ENCODE measurements at regions not wholly inside any gene's neighbourhood (a gene's known extent, or its start where the extent isn't known, plus 50 kb on each side); places are given as distances from the start of the nearest gene placed in this dataset.

DNA sequence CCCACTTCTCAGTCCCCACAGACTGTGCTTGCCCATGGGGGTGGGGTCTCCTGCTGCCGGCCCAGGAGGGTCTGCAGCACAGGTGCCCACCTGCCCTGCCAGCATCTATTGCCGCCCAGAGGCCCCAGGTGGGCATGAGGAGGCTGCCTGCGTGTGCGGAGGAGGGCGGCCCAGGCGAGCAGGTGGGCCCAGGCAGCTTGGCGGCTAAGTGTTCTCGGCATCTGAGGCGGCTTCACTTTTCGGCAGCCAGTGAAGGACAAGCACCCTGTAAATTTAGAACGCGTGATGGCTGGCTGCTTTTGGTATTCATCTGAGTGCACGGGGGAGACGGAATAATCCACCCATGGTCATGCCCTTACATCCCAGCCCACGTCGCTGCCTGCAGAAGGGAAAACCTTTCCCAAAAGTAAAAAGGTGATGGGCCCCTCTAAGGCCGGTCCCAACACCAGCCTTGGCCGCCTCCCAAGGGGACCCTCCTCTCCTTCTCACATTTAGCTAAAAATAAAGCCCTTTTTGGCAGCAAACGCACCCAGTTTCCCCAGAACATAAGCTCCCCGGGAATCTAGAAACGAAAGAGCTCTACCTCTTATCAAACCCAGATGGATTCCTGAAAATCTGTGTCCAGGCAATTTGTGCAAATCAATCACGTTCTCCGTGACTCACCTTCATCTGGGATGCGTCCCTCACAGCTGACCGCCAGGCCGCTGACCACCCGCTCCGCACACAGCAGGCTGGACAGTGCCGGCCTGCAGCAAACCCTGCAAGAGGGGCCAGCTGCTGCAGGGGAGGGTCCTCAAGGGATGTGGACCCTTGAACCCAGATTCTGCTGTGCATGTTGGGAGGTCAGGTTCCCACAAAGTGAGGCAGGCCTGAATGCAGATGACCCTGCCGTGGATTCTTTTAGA lies 79.4 kb downstream of the RBFOX3 start:
- DNase-seq (ENCODE audit: low spot score) (no peak), ATAC-seq (no peak)
- Mint-ChIP-seq H3K9me3 (no peaks in the 10 kb centered on the region), H3K4me3 (no peak overlapping the region), H3K36me3 (no peaks in the 10 kb centered on the region), H3K27me3 (ENCODE audit: low read depth) (no peaks in the 10 kb centered on the region; the same call in 1 of the 2 replicates), H3K27ac (0 out of 2 replicates have a peak overlapping the region, but pooled peaks have one; percentile 23), H3K4me1 (peaks cover 30% of the 10 kb centered on the region)
- ChIA-PET POLR2A (no interaction called here), CTCF (interaction anchor here (1.4 kb wide), 1 partner anchor 171 kb away, joined by 4 read pairs; no protein-coding TSS in a partner anchor)
- TF ChIP-seq, protein P1, sequence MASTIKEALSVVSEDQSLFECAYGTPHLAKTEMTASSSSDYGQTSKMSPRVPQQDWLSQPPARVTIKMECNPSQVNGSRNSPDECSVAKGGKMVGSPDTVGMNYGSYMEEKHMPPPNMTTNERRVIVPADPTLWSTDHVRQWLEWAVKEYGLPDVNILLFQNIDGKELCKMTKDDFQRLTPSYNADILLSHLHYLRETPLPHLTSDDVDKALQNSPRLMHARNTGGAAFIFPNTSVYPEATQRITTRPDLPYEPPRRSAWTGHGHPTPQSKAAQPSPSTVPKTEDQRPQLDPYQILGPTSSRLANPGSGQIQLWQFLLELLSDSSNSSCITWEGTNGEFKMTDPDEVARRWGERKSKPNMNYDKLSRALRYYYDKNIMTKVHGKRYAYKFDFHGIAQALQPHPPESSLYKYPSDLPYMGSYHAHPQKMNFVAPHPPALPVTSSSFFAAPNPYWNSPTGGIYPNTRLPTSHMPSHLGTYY (CRISPR knock-in tag; IDR thresholded peaks at IDR 0.05): no peak
- TF ChIP-seq, protein P2, sequence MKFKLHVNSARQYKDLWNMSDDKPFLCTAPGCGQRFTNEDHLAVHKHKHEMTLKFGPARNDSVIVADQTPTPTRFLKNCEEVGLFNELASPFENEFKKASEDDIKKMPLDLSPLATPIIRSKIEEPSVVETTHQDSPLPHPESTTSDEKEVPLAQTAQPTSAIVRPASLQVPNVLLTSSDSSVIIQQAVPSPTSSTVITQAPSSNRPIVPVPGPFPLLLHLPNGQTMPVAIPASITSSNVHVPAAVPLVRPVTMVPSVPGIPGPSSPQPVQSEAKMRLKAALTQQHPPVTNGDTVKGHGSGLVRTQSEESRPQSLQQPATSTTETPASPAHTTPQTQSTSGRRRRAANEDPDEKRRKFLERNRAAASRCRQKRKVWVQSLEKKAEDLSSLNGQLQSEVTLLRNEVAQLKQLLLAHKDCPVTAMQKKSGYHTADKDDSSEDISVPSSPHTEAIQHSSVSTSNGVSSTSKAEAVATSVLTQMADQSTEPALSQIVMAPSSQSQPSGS (CRISPR knock-in tag; IDR thresholded peaks at IDR 0.05; ENCODE audit: borderline replicate concordance, low read depth): no peak
- TF ChIP-seq, protein P3, sequence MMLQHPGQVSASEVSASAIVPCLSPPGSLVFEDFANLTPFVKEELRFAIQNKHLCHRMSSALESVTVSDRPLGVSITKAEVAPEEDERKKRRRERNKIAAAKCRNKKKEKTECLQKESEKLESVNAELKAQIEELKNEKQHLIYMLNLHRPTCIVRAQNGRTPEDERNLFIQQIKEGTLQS (CRISPR knock-in tag; conservative IDR thresholded peaks at IDR 0.05): no peak
- TF ChIP-seq ZNF263 (CRISPR knock-in tag; IDR thresholded peaks at IDR 0.05; ENCODE audit: low read depth): no peak
- no peak for TF ChIP-seq NR1H2 (CRISPR knock-in tag; IDR thresholded peaks at IDR 0.05)
- TF ChIP-seq, protein P4, sequence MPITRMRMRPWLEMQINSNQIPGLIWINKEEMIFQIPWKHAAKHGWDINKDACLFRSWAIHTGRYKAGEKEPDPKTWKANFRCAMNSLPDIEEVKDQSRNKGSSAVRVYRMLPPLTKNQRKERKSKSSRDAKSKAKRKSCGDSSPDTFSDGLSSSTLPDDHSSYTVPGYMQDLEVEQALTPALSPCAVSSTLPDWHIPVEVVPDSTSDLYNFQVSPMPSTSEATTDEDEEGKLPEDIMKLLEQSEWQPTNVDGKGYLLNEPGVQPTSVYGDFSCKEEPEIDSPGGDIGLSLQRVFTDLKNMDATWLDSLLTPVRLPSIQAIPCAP (CRISPR knock-in tag; IDR thresholded peaks at IDR 0.05): no peak
- TF ChIP-seq ZBTB21 (CRISPR knock-in tag; IDR thresholded peaks at IDR 0.05; ENCODE audit: borderline replicate concordance): no peak
- TF ChIP-seq, protein P5, sequence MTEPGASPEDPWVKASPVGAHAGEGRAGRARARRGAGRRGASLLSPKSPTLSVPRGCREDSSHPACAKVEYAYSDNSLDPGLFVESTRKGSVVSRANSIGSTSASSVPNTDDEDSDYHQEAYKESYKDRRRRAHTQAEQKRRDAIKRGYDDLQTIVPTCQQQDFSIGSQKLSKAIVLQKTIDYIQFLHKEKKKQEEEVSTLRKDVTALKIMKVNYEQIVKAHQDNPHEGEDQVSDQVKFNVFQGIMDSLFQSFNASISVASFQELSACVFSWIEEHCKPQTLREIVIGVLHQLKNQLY (CRISPR knock-in tag; IDR thresholded peaks at IDR 0.05): no peak
- TF ChIP-seq, protein P6, sequence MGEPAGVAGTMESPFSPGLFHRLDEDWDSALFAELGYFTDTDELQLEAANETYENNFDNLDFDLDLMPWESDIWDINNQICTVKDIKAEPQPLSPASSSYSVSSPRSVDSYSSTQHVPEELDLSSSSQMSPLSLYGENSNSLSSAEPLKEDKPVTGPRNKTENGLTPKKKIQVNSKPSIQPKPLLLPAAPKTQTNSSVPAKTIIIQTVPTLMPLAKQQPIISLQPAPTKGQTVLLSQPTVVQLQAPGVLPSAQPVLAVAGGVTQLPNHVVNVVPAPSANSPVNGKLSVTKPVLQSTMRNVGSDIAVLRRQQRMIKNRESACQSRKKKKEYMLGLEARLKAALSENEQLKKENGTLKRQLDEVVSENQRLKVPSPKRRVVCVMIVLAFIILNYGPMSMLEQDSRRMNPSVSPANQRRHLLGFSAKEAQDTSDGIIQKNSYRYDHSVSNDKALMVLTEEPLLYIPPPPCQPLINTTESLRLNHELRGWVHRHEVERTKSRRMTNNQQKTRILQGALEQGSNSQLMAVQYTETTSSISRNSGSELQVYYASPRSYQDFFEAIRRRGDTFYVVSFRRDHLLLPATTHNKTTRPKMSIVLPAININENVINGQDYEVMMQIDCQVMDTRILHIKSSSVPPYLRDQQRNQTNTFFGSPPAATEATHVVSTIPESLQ (CRISPR knock-in tag; IDR thresholded peaks at IDR 0.05): no peak
- TF ChIP-seq, protein P7, sequence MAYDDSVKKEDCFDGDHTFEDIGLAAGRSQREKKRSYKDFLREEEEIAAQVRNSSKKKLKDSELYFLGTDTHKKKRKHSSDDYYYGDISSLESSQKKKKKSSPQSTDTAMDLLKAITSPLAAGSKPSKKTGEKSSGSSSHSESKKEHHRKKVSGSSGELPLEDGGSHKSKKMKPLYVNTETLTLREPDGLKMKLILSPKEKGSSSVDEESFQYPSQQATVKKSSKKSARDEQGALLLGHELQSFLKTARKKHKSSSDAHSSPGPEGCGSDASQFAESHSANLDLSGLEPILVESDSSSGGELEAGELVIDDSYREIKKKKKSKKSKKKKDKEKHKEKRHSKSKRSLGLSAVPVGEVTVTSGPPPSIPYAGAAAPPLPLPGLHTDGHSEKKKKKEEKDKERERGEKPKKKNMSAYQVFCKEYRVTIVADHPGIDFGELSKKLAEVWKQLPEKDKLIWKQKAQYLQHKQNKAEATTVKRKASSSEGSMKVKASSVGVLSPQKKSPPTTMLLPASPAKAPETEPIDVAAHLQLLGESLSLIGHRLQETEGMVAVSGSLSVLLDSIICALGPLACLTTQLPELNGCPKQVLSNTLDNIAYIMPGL (CRISPR knock-in tag; IDR thresholded peaks at IDR 0.05): no peak
- TF ChIP-seq SP1 (CRISPR knock-in tag; conservative IDR thresholded peaks at IDR 0.05): no peak
- TF ChIP-seq TEAD4 (CRISPR knock-in tag; IDR thresholded peaks at IDR 0.05): no peak
- no peak for TF ChIP-seq ZNF219 (CRISPR knock-in tag; IDR thresholded peaks at IDR 0.05; ENCODE audit: borderline replicate concordance)
- TF ChIP-seq, protein P8, sequence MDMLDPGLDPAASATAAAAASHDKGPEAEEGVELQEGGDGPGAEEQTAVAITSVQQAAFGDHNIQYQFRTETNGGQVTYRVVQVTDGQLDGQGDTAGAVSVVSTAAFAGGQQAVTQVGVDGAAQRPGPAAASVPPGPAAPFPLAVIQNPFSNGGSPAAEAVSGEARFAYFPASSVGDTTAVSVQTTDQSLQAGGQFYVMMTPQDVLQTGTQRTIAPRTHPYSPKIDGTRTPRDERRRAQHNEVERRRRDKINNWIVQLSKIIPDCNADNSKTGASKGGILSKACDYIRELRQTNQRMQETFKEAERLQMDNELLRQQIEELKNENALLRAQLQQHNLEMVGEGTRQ (CRISPR knock-in tag; IDR thresholded peaks at IDR 0.05): no peak
- TF ChIP-seq ESRRA (CRISPR knock-in tag; IDR thresholded peaks at IDR 0.05; ENCODE audit: borderline replicate concordance): no peak
- TF ChIP-seq, protein P9, sequence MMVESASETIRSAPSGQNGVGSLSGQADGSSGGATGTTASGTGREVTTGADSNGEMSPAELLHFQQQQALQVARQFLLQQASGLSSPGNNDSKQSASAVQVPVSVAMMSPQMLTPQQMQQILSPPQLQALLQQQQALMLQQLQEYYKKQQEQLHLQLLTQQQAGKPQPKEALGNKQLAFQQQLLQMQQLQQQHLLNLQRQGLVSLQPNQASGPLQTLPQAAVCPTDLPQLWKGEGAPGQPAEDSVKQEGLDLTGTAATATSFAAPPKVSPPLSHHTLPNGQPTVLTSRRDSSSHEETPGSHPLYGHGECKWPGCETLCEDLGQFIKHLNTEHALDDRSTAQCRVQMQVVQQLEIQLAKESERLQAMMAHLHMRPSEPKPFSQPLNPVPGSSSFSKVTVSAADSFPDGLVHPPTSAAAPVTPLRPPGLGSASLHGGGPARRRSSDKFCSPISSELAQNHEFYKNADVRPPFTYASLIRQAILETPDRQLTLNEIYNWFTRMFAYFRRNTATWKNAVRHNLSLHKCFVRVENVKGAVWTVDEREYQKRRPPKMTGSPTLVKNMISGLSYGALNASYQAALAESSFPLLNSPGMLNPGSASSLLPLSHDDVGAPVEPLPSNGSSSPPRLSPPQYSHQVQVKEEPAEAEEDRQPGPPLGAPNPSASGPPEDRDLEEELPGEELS (CRISPR knock-in tag; IDR thresholded peaks at IDR 0.05): no peak
- no peak for TF ChIP-seq ZNF317 (CRISPR knock-in tag; IDR thresholded peaks at IDR 0.05; ENCODE audit: borderline replicate concordance, low read depth)
- no peak for TF ChIP-seq RORB (CRISPR knock-in tag; IDR thresholded peaks at IDR 0.05)
- no peak for TF ChIP-seq ETV6 (CRISPR knock-in tag; IDR thresholded peaks at IDR 0.05)
- no peak for TF ChIP-seq HMGA2 (CRISPR knock-in tag; IDR thresholded peaks at IDR 0.05)

Measured in WTC11 (cell line).